H1 (cell line): ENCODE measurements at regions not wholly inside any gene's neighbourhood (a gene's known extent, or its start where the extent isn't known, plus 50 kb on each side); places are given as distances from the start of the nearest gene placed in this dataset.

ENCODE experiments used
- CTCF ChIA-PET: fragments of 300-600 bp; sonication (Branson Sonifier 250); formaldehyde crosslinking; loops from one replicate; lab custom pipeline; 2021; ENCODE audit not compliant: partially characterized antibody; lab: Charles Lee
- POLR2A ChIA-PET: fragments of 300-600 bp; sonication (Branson Sonifier 250); formaldehyde crosslinking; loops from one replicate; lab custom pipeline; 2021; ENCODE audit warnings: inconsistent platforms; ENCODE audit not compliant: partially characterized antibody; lab: Charles Lee
- DNase-seq, 2 experiments: peaks; one replicate each; pipeline versions ENCODE4 v3.0.0 to v3.0.0-alpha.2; 2010 to 2022; ENCODE audit warnings: low spot score in 2 of 2, low read depth in 1 of 2, mixed read lengths in 1 of 2
- FAIRE-seq: peaks from 2 replicates; lab custom pipeline; 2011; peaks lifted over from hg19 to GRCh38; lab: Jason Lieb, UNC
- H2AFZ ChIP-seq: 2 replicates; pipeline ENCODE4 v1.8.1; 2012; ENCODE audit warnings: low read length, inconsistent platforms
- H2AK5ac ChIP-seq: 2 replicates; pipeline ENCODE4 v1.6.1; 2013; ENCODE audit warnings: low read depth, low read length
- H2BK120ac ChIP-seq: replicated peaks from 2 replicates; pipeline ENCODE3; 2013; ENCODE audit warnings: low read depth, low read length, inconsistent platforms
- H2BK12ac ChIP-seq: 2 replicates; pipeline ENCODE4 v1.6.1; 2013; ENCODE audit warnings: low read depth, low read length
- H2BK15ac ChIP-seq: 2 replicates; pipeline ENCODE4 v1.6.1; 2013; ENCODE audit warnings: low read length
- H2BK20ac ChIP-seq: 2 replicates; pipeline ENCODE4 v1.6.1; 2013; ENCODE audit warnings: low read length
- H2BK5ac ChIP-seq: 2 replicates; pipeline ENCODE4 v1.6.1; 2013; ENCODE audit warnings: low read depth, low read length
- H3K14ac ChIP-seq: 2 replicates; pipeline ENCODE4 v1.6.1; 2013; ENCODE audit warnings: inconsistent platforms; ENCODE audit not compliant: insufficient read length
- H3K18ac ChIP-seq: 2 replicates; pipeline ENCODE4 v1.6.1; 2013; ENCODE audit warnings: low read length; ENCODE audit errors: extremely low read depth
- H3K23ac ChIP-seq: 2 replicates; pipeline ENCODE4 v1.6.1; 2013; ENCODE audit warnings: inconsistent platforms; ENCODE audit not compliant: insufficient read length
- H3K23me2 ChIP-seq: 2 replicates; pipeline ENCODE4 v1.6.1; 2013; ENCODE audit warnings: low read depth, low read length
- H3K27ac ChIP-seq: 2 replicates; pipeline ENCODE4 v1.6.1; 2011; ENCODE audit warnings: low read depth, low read length, inconsistent platforms
- H3K27me3 ChIP-seq, 4 experiments: replicated peaks in 1 of 4; 1 replicate in 1 of 4; 2 replicates in 3 of 4; pipeline versions ENCODE4 v1.6.1 to v1.8.1; 2011 to 2013; ENCODE audit warnings: low read length in 3 of 4, mild to moderate bottlenecking in 3 of 4, inconsistent platforms in 2 of 4, mixed read lengths in 2 of 4, moderate library complexity in 1 of 4; ENCODE audit not compliant: control insufficient read depth in 3 of 4, insufficient read depth in 3 of 4; ENCODE audit errors: extremely low read depth in 1 of 4
- H3K36me3 ChIP-seq, 4 experiments: 2 replicates each; pipeline versions ENCODE4 v1.6.1 to v1.8.1; 2011 to 2013; ENCODE audit warnings: mild to moderate bottlenecking in 4 of 4, low read length in 3 of 4, moderate library complexity in 2 of 4, control low read depth in 1 of 4, inconsistent platforms in 1 of 4; ENCODE audit not compliant: insufficient read depth in 4 of 4, control insufficient read depth in 2 of 4
- H3K4ac ChIP-seq: replicated peaks from 2 replicates; pipeline ENCODE3; 2013; ENCODE audit warnings: low read length, low read depth, mixed read lengths, inconsistent platforms; ENCODE audit not compliant: insufficient read length
- H3K4me1 ChIP-seq, 4 experiments: replicated peaks in 1 of 4; 1 replicate in 1 of 4; 2 replicates in 3 of 4; pipeline versions ENCODE4 v1.6.1 to v1.8.1; 2011 to 2013; ENCODE audit warnings: low read length in 3 of 4, inconsistent platforms in 2 of 4, mixed read lengths in 1 of 4; ENCODE audit not compliant: insufficient read depth in 4 of 4, control insufficient read depth in 3 of 4
- H3K4me2 ChIP-seq, 2 experiments: 2 replicates each; pipeline versions ENCODE4 v1.6.1 to v1.8.1; 2011 to 2013; ENCODE audit warnings: low read depth in 2 of 2, low read length in 2 of 2, control low read depth in 1 of 2, inconsistent platforms in 1 of 2, mild to moderate bottlenecking in 1 of 2; ENCODE audit not compliant: insufficient read depth in 1 of 2
- H3K4me3 ChIP-seq, 4 experiments: fragments of 200-600, 300-600 bp in 1 of 4; sonication (generic), shearing (Covaris generic), sonication (Bioruptor Twin) in 1 of 4; 2 replicates each; pipeline versions ENCODE4 v1.5.1 to v1.8.1; 2011 to 2016; ENCODE audit warnings: low read length in 4 of 4, low read depth in 3 of 4, control low read depth in 2 of 4, inconsistent platforms in 2 of 4, mild to moderate bottlenecking in 2 of 4, mixed read lengths in 1 of 4, moderate library complexity in 1 of 4; ENCODE audit not compliant: insufficient read depth in 2 of 4; ENCODE audit errors: extremely low read depth in 1 of 4
- H3K56ac ChIP-seq: replicated peaks from 2 replicates; pipeline ENCODE3; 2013; ENCODE audit warnings: low read depth, mild to moderate bottlenecking, mixed read lengths, low read length, inconsistent platforms; ENCODE audit not compliant: insufficient read length
- H3K79me1 ChIP-seq: 2 replicates; pipeline ENCODE4 v1.6.1; 2013; ENCODE audit warnings: low read depth, low read length, control low read depth
- H3K79me2 ChIP-seq, 2 experiments: 2 replicates each; pipeline versions ENCODE4 v1.6.1 to v1.8.1; 2012 to 2013; ENCODE audit warnings: low read length in 2 of 2, mild to moderate bottlenecking in 2 of 2, inconsistent platforms in 1 of 2; ENCODE audit not compliant: insufficient read depth in 2 of 2, control insufficient read depth in 1 of 2
- H3K9ac ChIP-seq, 4 experiments: replicated peaks in 1 of 4; 1 replicate in 1 of 4; 2 replicates in 3 of 4; pipeline versions ENCODE4 v1.6.1 to v1.8.1; 2011 to 2013; ENCODE audit warnings: low read depth in 3 of 4, low read length in 3 of 4, control low read depth in 2 of 4, mild to moderate bottlenecking in 2 of 4, moderate library complexity in 2 of 4, inconsistent platforms in 1 of 4; ENCODE audit errors: extremely low read depth in 1 of 4
- H3K9me3 ChIP-seq, 2 experiments: 2 replicates each; pipeline versions ENCODE4 v1.6.1 to v1.8.1; 2012 to 2013; ENCODE audit warnings: mild to moderate bottlenecking in 2 of 2, moderate library complexity in 2 of 2, control low read depth in 1 of 2, inconsistent platforms in 1 of 2, low read depth in 1 of 2, low read length in 1 of 2, mixed read lengths in 1 of 2; ENCODE audit not compliant: insufficient read depth in 2 of 2
- H4K20me1 ChIP-seq, 2 experiments: replicated peaks in 1 of 2; 2 replicates each; pipeline versions ENCODE3 to v1.8.1; 2011 to 2013; ENCODE audit warnings: inconsistent platforms in 2 of 2, low read length in 2 of 2, mild to moderate bottlenecking in 1 of 2; ENCODE audit not compliant: insufficient read depth in 2 of 2, control insufficient read depth in 1 of 2
- H4K5ac ChIP-seq: 2 replicates; pipeline ENCODE4 v1.6.1; 2013; ENCODE audit warnings: low read length, low read depth, mixed read lengths, inconsistent platforms; ENCODE audit not compliant: insufficient read length
- H4K8ac ChIP-seq: 2 replicates; pipeline ENCODE4 v1.8.0; 2013; ENCODE audit warnings: mild to moderate bottlenecking, moderate library complexity, low read length, inconsistent platforms; ENCODE audit not compliant: insufficient read depth; ENCODE audit errors: extremely low read depth
- H4K91ac ChIP-seq: replicated peaks from 2 replicates; pipeline ENCODE3; 2013; ENCODE audit warnings: low read length, mixed read lengths, inconsistent platforms; ENCODE audit not compliant: insufficient read length
- ASH2L ChIP-seq: fragments of 200-600, 300-600 bp; sonication (generic); IDR thresholded peaks from one replicate; pipeline ENCODE4 v1.7.1; 2017; ENCODE audit warnings: low read length
- BRCA1 ChIP-seq: IDR thresholded peaks from 2 replicates; pipeline ENCODE4 v1.6.1; 2012; ENCODE audit warnings: low read depth, low read length, improper control_type of control experiment
- FOSL1 ChIP-seq: IDR thresholded peaks from 2 replicates; pipeline ENCODE4 v1.6.1; 2011; ENCODE audit warnings: mild to moderate bottlenecking, low read depth, low read length, moderate library complexity; ENCODE audit not compliant: insufficient read depth
- KDM5A ChIP-seq: fragments of 200-600 bp; IDR thresholded peaks from 2 replicates; pipeline ENCODE4 v1.7.1; 2012; ENCODE audit warnings: mild to moderate bottlenecking, low read length, inconsistent platforms, mixed read lengths
- NRF1 ChIP-seq: IDR thresholded peaks from 2 replicates; pipeline ENCODE4 v1.6.1; 2011; ENCODE audit warnings: mild to moderate bottlenecking, low read depth, low read length, improper control_type of control experiment
- POLR2A ChIP-seq, 2 experiments: IDR thresholded peaks; 1 replicate in 1 of 2; 2 replicates in 1 of 2; pipeline ENCODE4 v1.6.1; 2011; ENCODE audit warnings: low read depth in 2 of 2, low read length in 2 of 2, mild to moderate bottlenecking in 2 of 2; ENCODE audit errors: control extremely low read depth in 1 of 2
- RFX5 ChIP-seq: IDR thresholded peaks from 2 replicates; pipeline ENCODE4 v1.6.1; 2011; ENCODE audit warnings: low read depth, low read length, improper control_type of control experiment, borderline replicate concordance
- ZNF274 ChIP-seq: IDR thresholded peaks from 2 replicates; pipeline ENCODE4 v1.7.0; 2012; ENCODE audit warnings: low read length, borderline replicate concordance; ENCODE audit errors: extremely low read depth
- WGBS, 2 experiments: shearing (Covaris generic) in 1 of 2; methylation state at CpG; one replicate each; pipeline versions ENCODE4 v1.1.6 to v1.1.7; 2013 to 2015; ENCODE audit warnings: low lambda C conversion rate in 2 of 2, mixed read lengths in 2 of 2, inconsistent platforms in 1 of 2, low coverage in 1 of 2, missing lambda C conversion rate in 1 of 2; ENCODE audit not compliant: insufficient replicate concordance in 2 of 2, insufficient coverage in 1 of 2, insufficient read length in 1 of 2; ENCODE audit errors: extremely low coverage in 1 of 2, missing lambda C conversion rate in 1 of 2; 5-methylcytosine and 5-hydroxymethylcytosine counted together
- TF ChIP-seq, protein P1 (sequence below): IDR thresholded peaks from 2 replicates; pipeline ENCODE4 v1.6.1; 2011; ENCODE audit warnings: low read length, improper control_type of control experiment
- TF ChIP-seq, protein P2 (sequence below): IDR thresholded peaks from 2 replicates; pipeline ENCODE4 v1.6.1; 2011; ENCODE audit warnings: low read depth, mild to moderate bottlenecking, low read length; ENCODE audit not compliant: insufficient read depth

- H3K9ac ChIP-seq = no peak overlapping the region
- H2AFZ ChIP-seq = no peak overlapping the region
- no peak overlapping the region for H2BK12ac ChIP-seq
- H3K27ac ChIP-seq = no peak overlapping the region
- no peak overlapping the region for H2BK5ac ChIP-seq
- H2BK120ac ChIP-seq = no peak overlapping the region
- FAIRE-seq (no peak), DNase-seq (no peak)
- H3K36me3 ChIP-seq = no peaks in the 10 kb centered on the region
- H2BK15ac ChIP-seq = no peak overlapping the region
- no peaks in the 10 kb centered on the region for H4K20me1 ChIP-seq
- peaks cover 7% of the 10 kb centered on the region in 2 experiments; a peak in 3 of 4 replicates for H3K9me3 ChIP-seq
- H3K79me2 ChIP-seq = no peaks in the 10 kb centered on the region
- no peak overlapping the region for H4K8ac ChIP-seq
- H3K56ac ChIP-seq = no peak overlapping the region
- no peaks in the 10 kb centered on the region for H3K27me3 ChIP-seq
- no peak overlapping the region for H2AK5ac ChIP-seq
- no peak overlapping the region for H3K4me3 ChIP-seq
- no peak overlapping the region for H3K23ac ChIP-seq
- H4K5ac ChIP-seq = no peak overlapping the region
- 93% methylated on average over 3 of the region's 3 CpGs; no CpG with 5 or more reads in 1 of the 2 experiments for WGBS, 2 experiments
- H3K18ac ChIP-seq = no peak overlapping the region
- CTCF ChIA-PET = interaction anchor here (0.6 kb wide), 1 partner anchor 237 kb away, joined by 3 read pairs; no protein-coding TSS in a partner anchor
- no peaks in the 10 kb centered on the region for H3K23me2 ChIP-seq
- H2BK20ac ChIP-seq = no peak overlapping the region
- no peak for TF ChIP-seq ASH2L
- TF ChIP-seq, protein P1, sequence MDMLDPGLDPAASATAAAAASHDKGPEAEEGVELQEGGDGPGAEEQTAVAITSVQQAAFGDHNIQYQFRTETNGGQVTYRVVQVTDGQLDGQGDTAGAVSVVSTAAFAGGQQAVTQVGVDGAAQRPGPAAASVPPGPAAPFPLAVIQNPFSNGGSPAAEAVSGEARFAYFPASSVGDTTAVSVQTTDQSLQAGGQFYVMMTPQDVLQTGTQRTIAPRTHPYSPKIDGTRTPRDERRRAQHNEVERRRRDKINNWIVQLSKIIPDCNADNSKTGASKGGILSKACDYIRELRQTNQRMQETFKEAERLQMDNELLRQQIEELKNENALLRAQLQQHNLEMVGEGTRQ = no peak
- TF ChIP-seq, protein P2, sequence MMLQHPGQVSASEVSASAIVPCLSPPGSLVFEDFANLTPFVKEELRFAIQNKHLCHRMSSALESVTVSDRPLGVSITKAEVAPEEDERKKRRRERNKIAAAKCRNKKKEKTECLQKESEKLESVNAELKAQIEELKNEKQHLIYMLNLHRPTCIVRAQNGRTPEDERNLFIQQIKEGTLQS = no peak
- TF ChIP-seq RFX5 = no peak
- no peak for TF ChIP-seq KDM5A
- TF ChIP-seq POLR2A (IDR thresholded peaks at IDR 0.05; ENCODE audit: control extremely low read depth in 1 of 2, low read depth in 2 of 2, low read length in 2 of 2) = no peak
- TF ChIP-seq NRF1 = no peak
- no peak for TF ChIP-seq FOSL1
- no peak for TF ChIP-seq BRCA1
- TF ChIP-seq ZNF274 = no peak
- no peak overlapping the region for H3K14ac ChIP-seq
- H3K79me1 ChIP-seq = no peaks in the 10 kb centered on the region
- no peaks in the 10 kb centered on the region for H3K4me1 ChIP-seq
- H4K91ac ChIP-seq = no peak overlapping the region
- no peak overlapping the region for H3K4ac ChIP-seq
- H3K4me2 ChIP-seq = no peak overlapping the region
- POLR2A ChIA-PET = no interaction called here
These were observed 84.5 kb downstream of the AASDHPPT start for GRCh38 chr11:106161775-106162634.
